ENCODE measurements at regions not wholly inside any gene's neighbourhood (a gene's known extent, or its start where the extent isn't known, plus 50 kb on each side); places are given as distances from the start of the nearest gene placed in this dataset.

- DNase-seq: no peak
Observed at GRCh38 chrX:110852180-110852579, 56.6 kb upstream of the CHRDL1 start.

- no peak for DNase-seq
Observed at GRCh38 chrX:110851780-110852179, 56.2 kb upstream of the CHRDL1 start.

- peak; percentile 47 to 64 for DNase-seq
Observed at GRCh38 chrX:110847334-110847733, 51.7 kb upstream of the CHRDL1 start.

- no peak for DNase-seq
Observed at GRCh38 chrX:110846071-110846470, 50.5 kb upstream of the CHRDL1 start.

All from right lung (tissue), 2 donors.